ENCODE measurements at regions not wholly inside any gene's neighbourhood (a gene's known extent, or its start where the extent isn't known, plus 50 kb on each side); places are given as distances from the start of the nearest gene placed in this dataset.

GRCh38 chr21:19874521-19874920 lies 1123.7 kb upstream of the NCAM2 start:
- DNase-seq (no peak), ATAC-seq (no peak)
- Histone ChIP-seq H3K27ac (no peak overlapping the region), H3K36me3 (no peaks in the 10 kb centered on the region), H3K9me3 (no peaks in the 10 kb centered on the region), H3K27me3 (no peaks in the 10 kb centered on the region), H3K4me1 (no peaks in the 10 kb centered on the region), H3K4me3 (no peak overlapping the region)
- in situ Hi-C loops (cut with MboI; ENCODE audit: low sequenced_read_pairs in 4 of 4) = no loop called here
- intact Hi-C loops (cut with DNase I; ENCODE audit: low total_unique reads) = no loop called here
- no peak for TF ChIP-seq CTCF (IDR thresholded peaks at IDR 0.05 in 4 of 5, conservative IDR thresholded peaks at IDR 0.05 in 1 of 5)
- TF ChIP-seq POLR2A (IDR thresholded peaks at IDR 0.05) = no peak

- no peaks in the 10 kb centered on the region for H3K27me3 ChIP-seq
- in situ Hi-C loops (cut with MboI; ENCODE audit: low sequenced_read_pairs in 4 of 4) = no loop called here
- no peak overlapping the region for H3K4me3 ChIP-seq
Measured at GRCh38 chr21:19878133-19878532, 1120.1 kb upstream of the NCAM2 start.

GRCh38 chr21:19899645-19900044 lies 1098.6 kb upstream of the NCAM2 start:
- intact Hi-C loops (cut with DNase I; ENCODE audit: low total_unique reads) = no loop called here
- no peak for ATAC-seq
- Histone ChIP-seq H3K27ac (no peak overlapping the region), H3K4me1 (no peaks in the 10 kb centered on the region), H3K36me3 (no peaks in the 10 kb centered on the region), H3K27me3 (no peaks in the 10 kb centered on the region), H3K4me3 (no peak overlapping the region), H3K9me3 (no peaks in the 10 kb centered on the region)
- in situ Hi-C loops (cut with MboI; ENCODE audit: low sequenced_read_pairs in 4 of 4) = loop anchor here in 1 of 4 donors (25.0 kb wide), 1 partner anchor 87 kb away; no protein-coding TSS in a partner anchor
- TF ChIP-seq CTCF (IDR thresholded peaks at IDR 0.05 in 4 of 5, conservative IDR thresholded peaks at IDR 0.05 in 1 of 5) (no peak), POLR2A (IDR thresholded peaks at IDR 0.05) (no peak)
- DNase-seq = no peak

More at GRCh38 chr21:19878133-19878532, 1120.1 kb upstream of the NCAM2 start:
- no peak for ATAC-seq
- no peak for DNase-seq
- intact Hi-C loops (cut with DNase I; ENCODE audit: low total_unique reads) = no loop called here
- Histone ChIP-seq H3K27ac (no peak overlapping the region), H3K9me3 (no peaks in the 10 kb centered on the region), H3K4me1 (no peaks in the 10 kb centered on the region), H3K36me3 (no peaks in the 10 kb centered on the region)
- TF ChIP-seq POLR2A (IDR thresholded peaks at IDR 0.05) (no peak), CTCF (IDR thresholded peaks at IDR 0.05 in 4 of 5, conservative IDR thresholded peaks at IDR 0.05 in 1 of 5) (no peak)

GRCh38 chr21:19900149-19900548 lies 1098.1 kb upstream of the NCAM2 start:
- TF ChIP-seq CTCF (IDR thresholded peaks at IDR 0.05 in 4 of 5, conservative IDR thresholded peaks at IDR 0.05 in 1 of 5) (no peak), POLR2A (IDR thresholded peaks at IDR 0.05) (no peak)
- DNase-seq = no peak
- Histone ChIP-seq H3K9me3 (no peaks in the 10 kb centered on the region), H3K36me3 (no peaks in the 10 kb centered on the region), H3K27ac (no peak overlapping the region), H3K27me3 (no peaks in the 10 kb centered on the region), H3K4me3 (no peak overlapping the region), H3K4me1 (no peaks in the 10 kb centered on the region)
- no peak for ATAC-seq
- intact Hi-C loops (cut with DNase I; ENCODE audit: low total_unique reads) (no loop called here), in situ Hi-C loops (cut with MboI; ENCODE audit: low sequenced_read_pairs in 4 of 4) (loop anchor here in 1 of 4 donors (25.0 kb wide), 1 partner anchor 88 kb away; no protein-coding TSS in a partner anchor)

- Histone ChIP-seq H3K9me3 (no peaks in the 10 kb centered on the region), H3K4me1 (no peaks in the 10 kb centered on the region), H3K27ac (no peak overlapping the region), H3K27me3 (no peaks in the 10 kb centered on the region), H3K36me3 (no peaks in the 10 kb centered on the region), H3K4me3 (no peak overlapping the region)
- ATAC-seq (no peak), DNase-seq (no peak)
- no peak for TF ChIP-seq POLR2A (IDR thresholded peaks at IDR 0.05)
- TF ChIP-seq CTCF (IDR thresholded peaks at IDR 0.05 in 4 of 5, conservative IDR thresholded peaks at IDR 0.05 in 1 of 5) = no peak
- intact Hi-C loops (cut with DNase I; ENCODE audit: low total_unique reads) (no loop called here), in situ Hi-C loops (cut with MboI; ENCODE audit: low sequenced_read_pairs in 4 of 4) (loop anchor here in 1 of 4 donors (25.0 kb wide), 1 partner anchor 96 kb away; no protein-coding TSS in a partner anchor)
Measured at GRCh38 chr21:19908390-19908789, 1089.8 kb upstream of the NCAM2 start.

All from gastrocnemius medialis (tissue), 4 donors.